ENCODE measurements at regions not wholly inside any gene's neighbourhood (a gene's known extent, or its start where the extent isn't known, plus 50 kb on each side); places are given as distances from the start of the nearest gene placed in this dataset.

GRCh38 chr10:21463436-21463835 lies 62.0 kb downstream of the SKIDA1 start:
- FAIRE-seq = no peak
- no peaks in the 10 kb centered on the region for H3K4me1 ChIP-seq (ENCODE audit: control insufficient read depth, extremely low read depth, insufficient read depth, low read length)
- H4K20me1 ChIP-seq (ENCODE audit: control insufficient read depth, extremely low read depth, insufficient read depth, low read length) = no peaks in the 10 kb centered on the region
- dilution Hi-C loops (cut with MboI; ENCODE audit: extremely low pct_ligation_motif_present, low sequenced_read_pairs) = no loop called here
- no peak overlapping the region for H3K9ac ChIP-seq (ENCODE audit: control insufficient read depth, extremely low read depth, insufficient read depth, low read length)
- no peaks in the 10 kb centered on the region for H3K36me3 ChIP-seq (ENCODE audit: control insufficient read depth in 2 of 2, extremely low read depth in 1 of 2, insufficient read depth in 2 of 2, low read length in 2 of 2)
- H3K27me3 ChIP-seq (ENCODE audit: control insufficient read depth, extremely low read depth, insufficient read depth, low read length) = no peaks in the 10 kb centered on the region
- no peak overlapping the region for H3K4me3 ChIP-seq (ENCODE audit: control insufficient read depth in 2 of 3, extremely low read depth in 1 of 3, insufficient read depth in 2 of 3, low read depth in 1 of 3, low read length in 3 of 3)
- H3K9me3 ChIP-seq (ENCODE audit: control insufficient read depth, low read depth, low read length) = no peaks in the 10 kb centered on the region
- no peak for TF ChIP-seq EZH2 (IDR thresholded peaks at IDR 0.05; ENCODE audit: low read length)
- TF ChIP-seq, protein P1, sequence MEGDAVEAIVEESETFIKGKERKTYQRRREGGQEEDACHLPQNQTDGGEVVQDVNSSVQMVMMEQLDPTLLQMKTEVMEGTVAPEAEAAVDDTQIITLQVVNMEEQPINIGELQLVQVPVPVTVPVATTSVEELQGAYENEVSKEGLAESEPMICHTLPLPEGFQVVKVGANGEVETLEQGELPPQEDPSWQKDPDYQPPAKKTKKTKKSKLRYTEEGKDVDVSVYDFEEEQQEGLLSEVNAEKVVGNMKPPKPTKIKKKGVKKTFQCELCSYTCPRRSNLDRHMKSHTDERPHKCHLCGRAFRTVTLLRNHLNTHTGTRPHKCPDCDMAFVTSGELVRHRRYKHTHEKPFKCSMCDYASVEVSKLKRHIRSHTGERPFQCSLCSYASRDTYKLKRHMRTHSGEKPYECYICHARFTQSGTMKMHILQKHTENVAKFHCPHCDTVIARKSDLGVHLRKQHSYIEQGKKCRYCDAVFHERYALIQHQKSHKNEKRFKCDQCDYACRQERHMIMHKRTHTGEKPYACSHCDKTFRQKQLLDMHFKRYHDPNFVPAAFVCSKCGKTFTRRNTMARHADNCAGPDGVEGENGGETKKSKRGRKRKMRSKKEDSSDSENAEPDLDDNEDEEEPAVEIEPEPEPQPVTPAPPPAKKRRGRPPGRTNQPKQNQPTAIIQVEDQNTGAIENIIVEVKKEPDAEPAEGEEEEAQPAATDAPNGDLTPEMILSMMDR (optimal IDR thresholded peaks at IDR 0.05 in 1 of 3, IDR thresholded peaks at IDR 0.05 in 1 of 3, conservative IDR thresholded peaks at IDR 0.05 in 1 of 3; ENCODE audit: extremely low read depth in 1 of 3, insufficient read depth in 2 of 3, low read length in 3 of 3) = no peak
- no peak overlapping the region for H3K27ac ChIP-seq (ENCODE audit: control insufficient read depth, insufficient read depth, low read length)
- no peaks in the 10 kb centered on the region for H3K9me1 ChIP-seq (ENCODE audit: control insufficient read depth, extremely low read depth, insufficient read depth, low read length)
- no peak for DNase-seq (ENCODE audit: low read depth, low spot score)
- H3K79me2 ChIP-seq (ENCODE audit: control insufficient read depth, insufficient read depth, low read length) = no peaks in the 10 kb centered on the region
- H2AFZ ChIP-seq (ENCODE audit: control insufficient read depth, low read length) = no peak overlapping the region
- H3K4me2 ChIP-seq (ENCODE audit: control insufficient read depth, extremely low read depth, insufficient read depth, low read depth, low read length) = no peak overlapping the region

DNA sequence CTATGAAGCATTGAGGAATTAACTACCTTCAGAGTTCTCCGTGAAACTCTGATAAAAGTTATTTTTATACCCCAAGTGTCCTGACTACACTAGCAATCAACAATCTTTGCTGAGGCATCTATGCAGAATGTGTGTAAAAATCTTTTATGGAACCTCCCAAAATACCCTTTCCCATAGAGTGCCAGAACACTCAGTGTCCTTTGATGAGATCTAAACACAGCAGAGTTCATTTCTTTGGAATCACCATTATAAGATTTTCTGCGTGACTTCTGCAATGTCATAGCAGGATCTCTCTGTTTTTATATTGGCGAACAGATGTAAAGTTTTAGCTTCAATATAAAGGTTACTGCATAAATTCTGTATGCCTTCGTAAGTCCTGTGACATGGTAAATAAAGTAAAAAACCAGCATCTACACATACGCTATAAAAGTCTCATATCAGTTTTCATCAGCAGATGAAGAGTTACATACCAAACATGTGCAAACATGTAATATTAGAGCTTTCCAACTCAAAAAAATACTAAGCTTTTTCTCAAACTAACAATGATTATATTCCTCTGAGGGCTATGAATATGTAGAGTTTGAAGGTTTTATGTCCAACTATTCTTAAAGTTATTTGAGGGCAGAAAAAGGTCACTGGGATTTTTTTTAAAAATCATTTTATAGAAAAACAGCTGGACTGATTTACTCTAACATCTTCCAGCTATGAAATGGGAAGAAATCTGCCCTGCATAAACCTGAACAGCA lies 67.2 kb downstream of the SKIDA1 start:
- no peak for TF ChIP-seq EZH2 (IDR thresholded peaks at IDR 0.05; ENCODE audit: low read length)
- no peak overlapping the region for H3K9ac ChIP-seq (ENCODE audit: control insufficient read depth, extremely low read depth, insufficient read depth, low read length)

DNA sequence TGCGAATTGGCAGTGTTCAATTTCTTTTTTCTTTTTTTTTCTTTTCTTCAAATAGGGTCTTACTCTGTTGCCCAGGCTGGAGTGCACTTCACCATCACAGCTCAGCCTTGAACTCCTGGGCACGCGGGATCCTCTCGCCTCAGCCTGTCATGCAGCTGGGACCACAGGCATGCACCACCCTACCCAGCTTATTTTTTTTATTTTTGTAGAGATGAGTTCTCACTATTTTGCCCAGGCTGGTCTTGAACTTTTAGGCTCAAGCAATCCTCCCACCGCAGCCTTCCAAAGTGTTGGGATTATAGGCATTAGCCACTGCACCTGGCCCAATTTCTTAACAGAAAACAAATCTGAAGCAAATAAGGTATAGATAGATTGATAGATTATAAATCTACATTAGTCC lies 69.3 kb downstream of the SKIDA1 start:
- Histone ChIP-seq H3K27me3 (ENCODE audit: control insufficient read depth, extremely low read depth, insufficient read depth, low read length) (no peaks in the 10 kb centered on the region), H3K9me1 (ENCODE audit: control insufficient read depth, extremely low read depth, insufficient read depth, low read length) (no peaks in the 10 kb centered on the region), H3K27ac (ENCODE audit: control insufficient read depth, insufficient read depth, low read length) (no peak overlapping the region), H3K36me3 (ENCODE audit: control insufficient read depth in 2 of 2, extremely low read depth in 1 of 2, insufficient read depth in 2 of 2, low read length in 2 of 2) (no peaks in the 10 kb centered on the region), H3K79me2 (ENCODE audit: control insufficient read depth, insufficient read depth, low read length) (no peaks in the 10 kb centered on the region), H3K9me3 (ENCODE audit: control insufficient read depth, low read depth, low read length) (peaks cover 13% of the 10 kb centered on the region), H2AFZ (ENCODE audit: control insufficient read depth, low read length) (no peak overlapping the region), H3K4me2 (ENCODE audit: control insufficient read depth, extremely low read depth, insufficient read depth, low read depth, low read length) (no peak overlapping the region), H3K9ac (ENCODE audit: control insufficient read depth, extremely low read depth, insufficient read depth, low read length) (no peak overlapping the region), H4K20me1 (ENCODE audit: control insufficient read depth, extremely low read depth, insufficient read depth, low read length) (no peaks in the 10 kb centered on the region), H3K4me1 (ENCODE audit: control insufficient read depth, extremely low read depth, insufficient read depth, low read length) (no peaks in the 10 kb centered on the region), H3K4me3 (ENCODE audit: control insufficient read depth in 2 of 3, extremely low read depth in 1 of 3, insufficient read depth in 2 of 3, low read depth in 1 of 3, low read length in 3 of 3) (no peak overlapping the region)
- DNase-seq (ENCODE audit: low read depth, low spot score) (no peak), FAIRE-seq (no peak)
- TF ChIP-seq, protein P1 (optimal IDR thresholded peaks at IDR 0.05 in 1 of 3, IDR thresholded peaks at IDR 0.05 in 1 of 3, conservative IDR thresholded peaks at IDR 0.05 in 1 of 3; ENCODE audit: extremely low read depth in 1 of 3, insufficient read depth in 2 of 3, low read length in 3 of 3) = no peak
- TF ChIP-seq EZH2 (IDR thresholded peaks at IDR 0.05; ENCODE audit: low read length) = no peak
- dilution Hi-C loops (cut with MboI; ENCODE audit: extremely low pct_ligation_motif_present, low sequenced_read_pairs) = no loop called here

More for the DNA sequence above, 67.2 kb downstream of the SKIDA1 start:
- dilution Hi-C loops (cut with MboI; ENCODE audit: extremely low pct_ligation_motif_present, low sequenced_read_pairs) = no loop called here
- no peaks in the 10 kb centered on the region for H3K27me3 ChIP-seq (ENCODE audit: control insufficient read depth, extremely low read depth, insufficient read depth, low read length)
- peaks cover 13% of the 10 kb centered on the region for H3K9me3 ChIP-seq (ENCODE audit: control insufficient read depth, low read depth, low read length)
- FAIRE-seq (no peak), DNase-seq (ENCODE audit: low read depth, low spot score) (no peak)
- H3K4me1 ChIP-seq (ENCODE audit: control insufficient read depth, extremely low read depth, insufficient read depth, low read length) = no peaks in the 10 kb centered on the region
- H3K4me3 ChIP-seq (ENCODE audit: control insufficient read depth in 2 of 3, extremely low read depth in 1 of 3, insufficient read depth in 2 of 3, low read depth in 1 of 3, low read length in 3 of 3) = no peak overlapping the region
- no peak overlapping the region for H3K27ac ChIP-seq (ENCODE audit: control insufficient read depth, insufficient read depth, low read length)
- H3K9me1 ChIP-seq (ENCODE audit: control insufficient read depth, extremely low read depth, insufficient read depth, low read length) = no peaks in the 10 kb centered on the region
- H3K36me3 ChIP-seq (ENCODE audit: control insufficient read depth in 2 of 2, extremely low read depth in 1 of 2, insufficient read depth in 2 of 2, low read length in 2 of 2) = no peaks in the 10 kb centered on the region
- H2AFZ ChIP-seq (ENCODE audit: control insufficient read depth, low read length) = peak overlapping the region; percentile 10
- H4K20me1 ChIP-seq (ENCODE audit: control insufficient read depth, extremely low read depth, insufficient read depth, low read length) = no peaks in the 10 kb centered on the region
- H3K4me2 ChIP-seq (ENCODE audit: control insufficient read depth, extremely low read depth, insufficient read depth, low read depth, low read length) = no peak overlapping the region
- no peaks in the 10 kb centered on the region for H3K79me2 ChIP-seq (ENCODE audit: control insufficient read depth, insufficient read depth, low read length)

All from keratinocyte (primary cell).